Mammary epithelial cell (primary cell): ENCODE measurements at regions not wholly inside any gene's neighbourhood (a gene's known extent, or its start where the extent isn't known, plus 50 kb on each side); places are given as distances from the start of the nearest gene placed in this dataset.

ENCODE experiments used
- EZH2 ChIP-seq: IDR thresholded peaks from 2 replicates; pipeline ENCODE4 v1.6.1; 2012; ENCODE audit warnings: low read length, inconsistent platforms, borderline replicate concordance
- TF ChIP-seq, protein P1 (sequence below), 2 donors: IDR thresholded peaks in 1 of 2; conservative IDR thresholded peaks in 1 of 2; 2 replicates each; pipeline ENCODE4 v1.5.1; 2011 to 2012; ENCODE audit warnings: inconsistent platforms in 2 of 2, low read length in 2 of 2, mild to moderate bottlenecking in 2 of 2, control low read depth in 1 of 2, low read depth in 1 of 2; ENCODE audit not compliant: insufficient read depth in 1 of 2; ENCODE audit errors: extremely low read depth in 1 of 2

DNA sequence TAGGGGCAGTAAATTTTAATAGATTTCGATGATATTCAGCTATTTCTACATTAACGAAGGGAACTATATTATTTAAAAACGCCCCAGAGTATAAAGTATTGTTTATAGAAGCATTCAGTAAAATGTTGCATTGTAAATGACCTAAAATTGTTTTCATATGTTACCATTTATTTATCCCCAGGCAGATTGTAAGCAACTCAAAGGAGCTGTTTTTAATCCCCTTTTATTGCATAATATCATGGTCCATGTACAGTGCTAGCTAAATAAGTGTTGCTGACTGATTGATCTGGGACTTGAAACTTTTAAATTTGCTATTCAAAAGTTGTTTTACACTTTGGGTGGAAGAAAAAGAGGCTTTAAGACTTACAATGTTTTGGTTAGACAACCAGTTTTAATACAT is 199.0 kb upstream of the SLC38A2 start:
- TF ChIP-seq, protein P1, sequence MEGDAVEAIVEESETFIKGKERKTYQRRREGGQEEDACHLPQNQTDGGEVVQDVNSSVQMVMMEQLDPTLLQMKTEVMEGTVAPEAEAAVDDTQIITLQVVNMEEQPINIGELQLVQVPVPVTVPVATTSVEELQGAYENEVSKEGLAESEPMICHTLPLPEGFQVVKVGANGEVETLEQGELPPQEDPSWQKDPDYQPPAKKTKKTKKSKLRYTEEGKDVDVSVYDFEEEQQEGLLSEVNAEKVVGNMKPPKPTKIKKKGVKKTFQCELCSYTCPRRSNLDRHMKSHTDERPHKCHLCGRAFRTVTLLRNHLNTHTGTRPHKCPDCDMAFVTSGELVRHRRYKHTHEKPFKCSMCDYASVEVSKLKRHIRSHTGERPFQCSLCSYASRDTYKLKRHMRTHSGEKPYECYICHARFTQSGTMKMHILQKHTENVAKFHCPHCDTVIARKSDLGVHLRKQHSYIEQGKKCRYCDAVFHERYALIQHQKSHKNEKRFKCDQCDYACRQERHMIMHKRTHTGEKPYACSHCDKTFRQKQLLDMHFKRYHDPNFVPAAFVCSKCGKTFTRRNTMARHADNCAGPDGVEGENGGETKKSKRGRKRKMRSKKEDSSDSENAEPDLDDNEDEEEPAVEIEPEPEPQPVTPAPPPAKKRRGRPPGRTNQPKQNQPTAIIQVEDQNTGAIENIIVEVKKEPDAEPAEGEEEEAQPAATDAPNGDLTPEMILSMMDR (conservative IDR thresholded peaks at IDR 0.05 in 1 of 2, IDR thresholded peaks at IDR 0.05 in 1 of 2; ENCODE audit: extremely low read depth in 1 of 2, insufficient read depth in 1 of 2, low read depth in 1 of 2, low read length in 2 of 2): no peak
- TF ChIP-seq EZH2: no peak
